LNCaP clone FGC (cell line): ENCODE measurements at regions not wholly inside any gene's neighbourhood (a gene's known extent, or its start where the extent isn't known, plus 50 kb on each side); places are given as distances from the start of the nearest gene placed in this dataset.

Source experiments
- DNase-seq: peaks from one replicate; pipeline ENCODE4 v3.0.0-alpha.2; 2011; ENCODE audit warnings: low read depth
- H3K4me3 ChIP-seq: 2 replicates; pipeline ENCODE4 v1.5.1; 2011; ENCODE audit warnings: mild to moderate bottlenecking, low read depth, low read length, control low read depth
- CTCF ChIP-seq: IDR thresholded peaks from 2 replicates; pipeline ENCODE4 v1.5.1; 2012; ENCODE audit warnings: mild to moderate bottlenecking; ENCODE audit not compliant: control insufficient read depth, insufficient read depth; ENCODE audit errors: extremely low read depth

GRCh38 chr20:43853918-43854317 is 60.7 kb upstream of the TOX2 start:
- no peak overlapping the region for H3K4me3 ChIP-seq
- TF ChIP-seq CTCF = no peak
- no peak for DNase-seq

- TF ChIP-seq CTCF = no peak
- H3K4me3 ChIP-seq = no peak overlapping the region
- no peak for DNase-seq
These were observed 61.4 kb upstream of the TOX2 start for GRCh38 chr20:43853174-43853803.

- no peak for TF ChIP-seq CTCF
- H3K4me3 ChIP-seq = no peak overlapping the region
- DNase-seq = peak; percentile 75
These were observed 65.0 kb upstream of the TOX2 start for GRCh38 chr20:43849496-43850186.

GRCh38 chr20:43846516-43846905 is 68.1 kb upstream of the TOX2 start:
- DNase-seq = no peak
- H3K4me3 ChIP-seq = no peak overlapping the region

GRCh38 chr20:43844778-43845614 is 69.7 kb upstream of the TOX2 start:
- DNase-seq = no peak
- TF ChIP-seq CTCF = no peak; the same call in 1 of the 2 replicates
- H3K4me3 ChIP-seq = no peak overlapping the region

More at GRCh38 chr20:43846516-43846905, 68.1 kb upstream of the TOX2 start:
- no peak for TF ChIP-seq CTCF

- H3K4me3 ChIP-seq = no peak overlapping the region
- no peak for TF ChIP-seq CTCF
- no peak for DNase-seq
These were observed 70.5 kb upstream of the TOX2 start for GRCh38 chr20:43843965-43844660.
